ENCODE measurements at regions not wholly inside any gene's neighbourhood (a gene's known extent, or its start where the extent isn't known, plus 50 kb on each side); places are given as distances from the start of the nearest gene placed in this dataset.

GRCh38 chr10:61329854-61330253 is 123.3 kb downstream of the TMEM26 start:
- Histone ChIP-seq H3K79me2 (ENCODE audit: control insufficient read depth, insufficient read depth, low read length) (no peaks in the 10 kb centered on the region), H3K9ac (ENCODE audit: insufficient read depth, low read length) (no peak overlapping the region), H3K36me3 (ENCODE audit: control insufficient read depth, insufficient read depth, low read length) (no peaks in the 10 kb centered on the region), H4K20me1 (ENCODE audit: control insufficient read depth, extremely low read depth, insufficient read depth, low read length) (no peaks in the 10 kb centered on the region), H3K4me2 (ENCODE audit: extremely low read depth, insufficient read depth, low read length) (no peak overlapping the region), H3K4me3 (replicated peaks in 1 of 4; ENCODE audit: control extremely low read depth in 1 of 4, insufficient read depth in 1 of 4, low read depth in 3 of 4, low read length in 4 of 4) (no peak overlapping the region), H3K27ac (ENCODE audit: insufficient read depth, low read length) (no peak overlapping the region), H3K4me1 (ENCODE audit: control insufficient read depth, extremely low read depth, insufficient read depth, low read length) (no peaks in the 10 kb centered on the region), H3K27me3 (ENCODE audit: control insufficient read depth, insufficient read depth, low read length) (no peaks in the 10 kb centered on the region), H2AFZ (ENCODE audit: low read length) (no peak overlapping the region), H3K9me3 (ENCODE audit: control insufficient read depth, insufficient read depth, low read depth, low read length) (no peaks in the 10 kb centered on the region)
- DNase-seq (ENCODE audit: low read depth in 2 of 2) = no peak
- TF ChIP-seq EZH2 (IDR thresholded peaks at IDR 0.05; ENCODE audit: low read length, missing control alignments) (no peak), CTCF (conservative IDR thresholded peaks at IDR 0.05 in 1 of 2, IDR thresholded peaks at IDR 0.05 in 1 of 2; ENCODE audit: low read depth in 1 of 2, low read length in 2 of 2) (no peak)

GRCh38 chr10:61325223-61325960 is 127.8 kb downstream of the TMEM26 start:
- Histone ChIP-seq H3K36me3 (ENCODE audit: control insufficient read depth, insufficient read depth, low read length) (no peaks in the 10 kb centered on the region), H3K9ac (ENCODE audit: insufficient read depth, low read length) (no peak overlapping the region), H3K9me3 (ENCODE audit: control insufficient read depth, insufficient read depth, low read depth, low read length) (no peaks in the 10 kb centered on the region), H3K27ac (ENCODE audit: insufficient read depth, low read length) (no peak overlapping the region), H3K27me3 (ENCODE audit: control insufficient read depth, insufficient read depth, low read length) (no peaks in the 10 kb centered on the region), H3K4me1 (ENCODE audit: control insufficient read depth, extremely low read depth, insufficient read depth, low read length) (no peaks in the 10 kb centered on the region), H4K20me1 (ENCODE audit: control insufficient read depth, extremely low read depth, insufficient read depth, low read length) (no peaks in the 10 kb centered on the region), H3K79me2 (ENCODE audit: control insufficient read depth, insufficient read depth, low read length) (no peaks in the 10 kb centered on the region), H2AFZ (ENCODE audit: low read length) (no peak overlapping the region), H3K4me3 (replicated peaks in 1 of 4; ENCODE audit: control extremely low read depth in 1 of 4, insufficient read depth in 1 of 4, low read depth in 3 of 4, low read length in 4 of 4) (no peak overlapping the region), H3K4me2 (ENCODE audit: extremely low read depth, insufficient read depth, low read length) (no peak overlapping the region)
- TF ChIP-seq EZH2 (IDR thresholded peaks at IDR 0.05; ENCODE audit: low read length, missing control alignments) = no peak
- TF ChIP-seq CTCF (conservative IDR thresholded peaks at IDR 0.05 in 1 of 2, IDR thresholded peaks at IDR 0.05 in 1 of 2; ENCODE audit: low read depth in 1 of 2, low read length in 2 of 2) = no peak
- no peak for DNase-seq (ENCODE audit: low read depth in 2 of 2)

- no peak overlapping the region for H2AFZ ChIP-seq (ENCODE audit: low read length)
- H3K79me2 ChIP-seq (ENCODE audit: control insufficient read depth, insufficient read depth, low read length) = no peaks in the 10 kb centered on the region
- H4K20me1 ChIP-seq (ENCODE audit: control insufficient read depth, extremely low read depth, insufficient read depth, low read length) = no peaks in the 10 kb centered on the region
- TF ChIP-seq EZH2 (IDR thresholded peaks at IDR 0.05; ENCODE audit: low read length, missing control alignments) (no peak), CTCF (conservative IDR thresholded peaks at IDR 0.05 in 1 of 2, IDR thresholded peaks at IDR 0.05 in 1 of 2; ENCODE audit: low read depth in 1 of 2, low read length in 2 of 2) (no peak)
- no peak overlapping the region for H3K4me3 ChIP-seq (replicated peaks in 1 of 4; ENCODE audit: control extremely low read depth in 1 of 4, insufficient read depth in 1 of 4, low read depth in 3 of 4, low read length in 4 of 4)
- no peak overlapping the region for H3K4me2 ChIP-seq (ENCODE audit: extremely low read depth, insufficient read depth, low read length)
- H3K36me3 ChIP-seq (ENCODE audit: control insufficient read depth, insufficient read depth, low read length) = no peaks in the 10 kb centered on the region
- H3K27me3 ChIP-seq (ENCODE audit: control insufficient read depth, insufficient read depth, low read length) = no peaks in the 10 kb centered on the region
- H3K9me3 ChIP-seq (ENCODE audit: control insufficient read depth, insufficient read depth, low read depth, low read length) = no peaks in the 10 kb centered on the region
- no peak overlapping the region for H3K27ac ChIP-seq (ENCODE audit: insufficient read depth, low read length)
- H3K4me1 ChIP-seq (ENCODE audit: control insufficient read depth, extremely low read depth, insufficient read depth, low read length) = no peaks in the 10 kb centered on the region
- no peak overlapping the region for H3K9ac ChIP-seq (ENCODE audit: insufficient read depth, low read length)
- no peak for DNase-seq (ENCODE audit: low read depth in 2 of 2)
Measured at GRCh38 chr10:61323726-61324125, 129.5 kb downstream of the TMEM26 start.

All from fibroblast of lung (primary cell).